HEK293 (cell line): ENCODE measurements at regions not wholly inside any gene's neighbourhood (a gene's known extent, or its start where the extent isn't known, plus 50 kb on each side); places are given as distances from the start of the nearest gene placed in this dataset.

Experiments
- CTCF ChIA-PET: fragments of 350-600 bp; formaldehyde crosslinking; extraction: SDS; loops from one replicate; lab custom pipeline; 2021; ENCODE audit warnings: antibody characterized with exemption; lab: Yijun Ruan, JAX
- POLR2A ChIA-PET: fragments of 300-600 bp; formaldehyde crosslinking; extraction: SDS; loops from one replicate; lab custom pipeline; 2020; ENCODE audit warnings: antibody characterized with exemption, inconsistent platforms; lab: Yijun Ruan, JAX
- H3K27ac ChIP-seq: fragments of 200-500 bp; sonication (Bioruptor generic); 2 replicates; pipeline ENCODE4 v1.5.1; 2014; ENCODE audit warnings: low read depth, low read length, control low read depth, inconsistent platforms; ENCODE audit errors: extremely low read depth
- H3K36me3 ChIP-seq, 2 experiments: fragments of 200-500 bp in 1 of 2; sonication (Bioruptor generic) in 1 of 2; 1 replicate in 1 of 2; 2 replicates in 1 of 2; pipeline ENCODE4 v1.5.1; 2014 to 2017; ENCODE audit warnings: inconsistent platforms in 2 of 2, low read length in 2 of 2; ENCODE audit not compliant: control insufficient read depth in 2 of 2, insufficient read depth in 1 of 2
- H3K4me1 ChIP-seq: fragments of 200-500 bp; sonication (Bioruptor generic); 2 replicates; pipeline ENCODE4 v1.5.1; 2014; ENCODE audit warnings: mild to moderate bottlenecking, low read length, inconsistent platforms; ENCODE audit not compliant: control insufficient read depth, insufficient read depth
- H3K4me3 ChIP-seq: 2 replicates; pipeline ENCODE4 v1.5.1; 2011; ENCODE audit warnings: low read depth, mild to moderate bottlenecking, control low read depth, low read length, moderate library complexity
- H3K9me3 ChIP-seq: fragments of 200-500 bp; sonication (Bioruptor generic); 2 replicates; pipeline ENCODE4 v1.5.1; 2014; ENCODE audit warnings: low read depth, low read length, inconsistent platforms; ENCODE audit not compliant: control insufficient read depth, insufficient read depth
- OVOL3 ChIP-seq: fragments of 450-650 bp; formaldehyde crosslinking; IDR thresholded peaks from 2 replicates; pipeline ENCODE4 v1.5.1; 2016; ENCODE audit warnings: missing biosample characterization, missing genetic modification characterization
- PRDM1 ChIP-seq: fragments of 450-650 bp; formaldehyde crosslinking; IDR thresholded peaks from 2 replicates; pipeline ENCODE4; 2016; ENCODE audit warnings: missing biosample characterization, missing genetic modification characterization
- PRDM10 ChIP-seq: fragments of 450-650 bp; formaldehyde crosslinking; IDR thresholded peaks from 2 replicates; pipeline ENCODE4 v1.5.1; 2016; ENCODE audit warnings: missing biosample characterization, missing genetic modification characterization
- RBAK ChIP-seq: fragments of 450-650 bp; formaldehyde crosslinking; IDR thresholded peaks from 2 replicates; pipeline ENCODE4 v1.5.1; 2016; ENCODE audit warnings: missing biosample characterization, missing genetic modification characterization
- REST ChIP-seq: fragments of 450-650 bp; formaldehyde crosslinking; IDR thresholded peaks from 2 replicates; pipeline ENCODE4 v1.5.1; 2016; ENCODE audit warnings: missing biosample characterization, missing genetic modification characterization
- TCF7L2 ChIP-seq: IDR thresholded peaks from 2 replicates; pipeline ENCODE4 v1.6.1; 2011; ENCODE audit warnings: low read depth, mild to moderate bottlenecking, inconsistent platforms, low read length, moderate library complexity, borderline replicate concordance
- TRIM28 ChIP-seq: IDR thresholded peaks from 2 replicates; pipeline ENCODE4 v1.6.1; 2011; ENCODE audit warnings: low read length, control low read depth, borderline replicate concordance
- ZBTB11 ChIP-seq: fragments of 450-650 bp; formaldehyde crosslinking; conservative IDR thresholded peaks from 2 replicates; pipeline ENCODE4 v1.5.1; 2016; ENCODE audit warnings: low read depth, missing biosample characterization, missing genetic modification characterization
- ZBTB44 ChIP-seq: fragments of 450-650 bp; IDR thresholded peaks from 2 replicates; pipeline ENCODE4 v1.5.1; 2018; ENCODE audit warnings: missing biosample characterization, mild to moderate bottlenecking, missing genetic modification characterization
- ZNF112 ChIP-seq: fragments of 450-650 bp; formaldehyde crosslinking; IDR thresholded peaks from 2 replicates; pipeline ENCODE4 v1.5.0; 2017; ENCODE audit warnings: missing biosample characterization, missing genetic modification characterization
- ZNF132 ChIP-seq: fragments of 450-650 bp; formaldehyde crosslinking; IDR thresholded peaks from 2 replicates; pipeline ENCODE4 v1.5.1; 2017; ENCODE audit warnings: missing biosample characterization, missing genetic modification characterization, borderline replicate concordance
- ZNF18 ChIP-seq: fragments of 450-650 bp; formaldehyde crosslinking; IDR thresholded peaks from 2 replicates; pipeline ENCODE4 v1.5.1; 2016; ENCODE audit warnings: missing biosample characterization, missing genetic modification characterization
- ZNF214 ChIP-seq: fragments of 450-650 bp; formaldehyde crosslinking; IDR thresholded peaks from 2 replicates; pipeline ENCODE4 v1.5.1; 2017; ENCODE audit warnings: missing biosample characterization, mild to moderate bottlenecking, missing genetic modification characterization, borderline replicate concordance
- ZNF324 ChIP-seq: fragments of 450-650 bp; formaldehyde crosslinking; IDR thresholded peaks from 2 replicates; pipeline ENCODE4 v1.5.1; 2016; ENCODE audit warnings: missing biosample characterization, missing genetic modification characterization
- ZNF416 ChIP-seq: fragments of 450-650 bp; formaldehyde crosslinking; IDR thresholded peaks from 2 replicates; pipeline ENCODE4 v1.5.1; 2016; ENCODE audit warnings: missing biosample characterization, missing genetic modification characterization
- ZNF48 ChIP-seq: fragments of 450-650 bp; formaldehyde crosslinking; IDR thresholded peaks from 2 replicates; pipeline ENCODE4 v1.5.1; 2016; ENCODE audit warnings: missing biosample characterization, missing genetic modification characterization
- ZNF514 ChIP-seq: fragments of 450-650 bp; formaldehyde crosslinking; IDR thresholded peaks from 2 replicates; pipeline ENCODE4 v1.5.1; 2016; ENCODE audit warnings: missing biosample characterization, missing genetic modification characterization
- ZNF544 ChIP-seq: fragments of 450-650 bp; formaldehyde crosslinking; IDR thresholded peaks from 2 replicates; pipeline ENCODE4 v1.5.0; 2017; ENCODE audit warnings: missing biosample characterization, missing genetic modification characterization
- ZNF549 ChIP-seq: fragments of 450-650 bp; IDR thresholded peaks from 2 replicates; pipeline ENCODE4 v1.5.1; 2018; ENCODE audit warnings: missing biosample characterization, missing genetic modification characterization, mild to moderate bottlenecking, inconsistent platforms, moderate library complexity
- ZNF660 ChIP-seq: fragments of 450-650 bp; IDR thresholded peaks from 2 replicates; pipeline ENCODE4 v1.5.1; 2018; ENCODE audit warnings: missing biosample characterization, mild to moderate bottlenecking, missing genetic modification characterization
- ZNF670 ChIP-seq: fragments of 450-650 bp; formaldehyde crosslinking; IDR thresholded peaks from 2 replicates; pipeline ENCODE4 v1.5.1; 2016; ENCODE audit warnings: missing biosample characterization, missing genetic modification characterization, low read depth
- ZNF843 ChIP-seq: fragments of 450-650 bp; formaldehyde crosslinking; IDR thresholded peaks from 2 replicates; pipeline ENCODE4 v1.5.1; 2016; ENCODE audit warnings: missing biosample characterization, missing genetic modification characterization

GRCh38 chr5:87770016-87770570, 357.4 kb upstream of the CCNH start:
- Histone ChIP-seq H3K36me3 (no peaks in the 10 kb centered on the region), H3K4me3 (no peak overlapping the region), H3K4me1 (no peaks in the 10 kb centered on the region), H3K9me3 (no peaks in the 10 kb centered on the region)
- CTCF ChIA-PET, result interaction anchor here (0.6 kb wide), 1 partner anchor 72 kb away, joined by 3 read pairs; no protein-coding TSS in a partner anchor
- no peak for TF ChIP-seq ZNF214 (tag by site-specific recombination)
- no peak for TF ChIP-seq ZNF18 (tag by site-specific recombination)
- TF ChIP-seq ZNF514 (tag by site-specific recombination), result no peak
- no peak for TF ChIP-seq ZNF48 (tag by site-specific recombination)
- no peak for TF ChIP-seq ZNF549
- no peak for TF ChIP-seq ZNF843 (tag by site-specific recombination)
- TF ChIP-seq REST, result no peak
- TF ChIP-seq ZNF660 (tag by site-specific recombination), result no peak
- TF ChIP-seq PRDM1, result no peak
- no peak for TF ChIP-seq ZNF112 (tag by site-specific recombination)
- no peak for TF ChIP-seq ZNF416 (tag by site-specific recombination)
- TF ChIP-seq RBAK (tag by site-specific recombination), result no peak
- no peak for TF ChIP-seq OVOL3
- TF ChIP-seq ZNF670 (tag by site-specific recombination), result no peak
- TF ChIP-seq, all 188 proteins: peak for 0
- POLR2A ChIA-PET, result no interaction called here
- H3K27ac ChIP-seq, result no peak overlapping the region

GRCh38 chr5:87769157-87769556, 356.4 kb upstream of the CCNH start:
- Histone ChIP-seq H3K4me3 (no peak overlapping the region), H3K9me3 (no peaks in the 10 kb centered on the region), H3K36me3 (no peaks in the 10 kb centered on the region), H3K27ac (no peak overlapping the region), H3K4me1 (no peaks in the 10 kb centered on the region)
- ChIA-PET CTCF (no interaction called here), POLR2A (no interaction called here)
- TF ChIP-seq ZNF544 (tag by site-specific recombination) (no peak), ZNF132 (tag by site-specific recombination) (no peak), TCF7L2 (no peak), ZBTB11 (tag by site-specific recombination) (no peak), PRDM10 (tag by site-specific recombination) (no peak), ZNF324 (tag by site-specific recombination) (no peak), TRIM28 (no peak), ZBTB44 (tag by site-specific recombination) (no peak)
